IPS-20b (cell line): ENCODE measurements at regions not wholly inside any gene's neighbourhood (a gene's known extent, or its start where the extent isn't known, plus 50 kb on each side); places are given as distances from the start of the nearest gene placed in this dataset.
"Not testable (repeated sequence)": the region's sequence is repeated elsewhere in the genome, so short reads cannot be mapped to it uniquely, and the experiment has no call there.

Experiments
- H3K27ac ChIP-seq: one replicate; pipeline ENCODE4 v1.5.1; 2013; ENCODE audit warnings: low read length
- H3K27me3 ChIP-seq: 2 replicates; pipeline ENCODE4 v1.6.1; 2013; ENCODE audit warnings: mild to moderate bottlenecking, low read length, inconsistent platforms; ENCODE audit not compliant: insufficient read depth
- H3K36me3 ChIP-seq: 2 replicates; pipeline ENCODE4 v1.6.1; 2013; ENCODE audit warnings: low read depth, mild to moderate bottlenecking, inconsistent platforms, low read length, moderate library complexity; ENCODE audit not compliant: insufficient read depth
- H3K4me1 ChIP-seq: 2 replicates; pipeline ENCODE4 v1.6.1; 2013; ENCODE audit warnings: mild to moderate bottlenecking, control low read depth, inconsistent platforms, low read length, moderate library complexity; ENCODE audit not compliant: insufficient read depth
- H3K4me3 ChIP-seq: 2 replicates; pipeline ENCODE4 v1.5.1; 2013; ENCODE audit warnings: mild to moderate bottlenecking, low read length, inconsistent platforms
- H3K9ac ChIP-seq: 2 replicates; pipeline ENCODE4 v1.6.1; 2013; ENCODE audit warnings: low read depth, mild to moderate bottlenecking, inconsistent platforms, low read length, moderate library complexity
- H3K9me3 ChIP-seq: 2 replicates; pipeline ENCODE4 v1.6.1; 2013; ENCODE audit warnings: mild to moderate bottlenecking, low read depth, low read length, inconsistent platforms; ENCODE audit not compliant: insufficient read depth

GRCh38 chr7:17564678-17565212 is 266.3 kb downstream of the AHR start:
- H3K27me3 ChIP-seq = no peaks in the 10 kb centered on the region
- H3K27ac ChIP-seq = no peak overlapping the region
- no peaks in the 10 kb centered on the region for H3K4me1 ChIP-seq
- no peak overlapping the region for H3K4me3 ChIP-seq
- H3K9me3 ChIP-seq = no peaks in the 10 kb centered on the region
- H3K36me3 ChIP-seq = no peaks in the 10 kb centered on the region
- no peak overlapping the region for H3K9ac ChIP-seq

GRCh38 chr7:17580141-17580540 is 281.7 kb downstream of the AHR start:
- Histone ChIP-seq H3K4me3 (no peak overlapping the region), H3K4me1 (no peaks in the 10 kb centered on the region), H3K9ac (no peak overlapping the region), H3K36me3 (no peaks in the 10 kb centered on the region), H3K9me3 (peaks cover 4% of the 10 kb centered on the region), H3K27me3 (no peaks in the 10 kb centered on the region), H3K27ac (no peak overlapping the region)

GRCh38 chr7:17580856-17581255 is 282.4 kb downstream of the AHR start:
- H3K4me3 ChIP-seq = no peak overlapping the region
- no peaks in the 10 kb centered on the region for H3K4me1 ChIP-seq
- H3K9me3 ChIP-seq = peaks cover 4% of the 10 kb centered on the region
- no peaks in the 10 kb centered on the region for H3K27me3 ChIP-seq
- no peaks in the 10 kb centered on the region for H3K36me3 ChIP-seq
- H3K27ac ChIP-seq = no peak overlapping the region
- H3K9ac ChIP-seq = no peak overlapping the region

- Histone ChIP-seq H3K4me1 (no peaks in the 10 kb centered on the region), H3K27ac (no peak overlapping the region), H3K27me3 (no peaks in the 10 kb centered on the region), H3K36me3 (no peaks in the 10 kb centered on the region), H3K4me3 (no peak overlapping the region), H3K9me3 (peaks cover 4% of the 10 kb centered on the region), H3K9ac (no peak overlapping the region)
Measured at GRCh38 chr7:17581301-17581700, 282.8 kb downstream of the AHR start.

- not testable (repeated sequence) for H3K36me3 ChIP-seq, H3K4me3 ChIP-seq, H3K27me3 ChIP-seq, H3K9ac ChIP-seq, H3K4me1 ChIP-seq, H3K9me3 ChIP-seq, H3K27ac ChIP-seq
Measured at GRCh38 chr7:17582696-17583095, 284.2 kb downstream of the AHR start.

GRCh38 chr7:17583786-17584185 is 285.3 kb downstream of the AHR start:
- no peaks in the 10 kb centered on the region for H3K36me3 ChIP-seq
- no peak overlapping the region for H3K9ac ChIP-seq
- H3K9me3 ChIP-seq = no peaks in the 10 kb centered on the region

GRCh38 chr7:17584822-17585221 is 286.4 kb downstream of the AHR start:
- Histone ChIP-seq H3K9ac (no peak overlapping the region), H3K9me3 (no peaks in the 10 kb centered on the region), H3K27ac (no peak overlapping the region), H3K4me1 (no peaks in the 10 kb centered on the region), H3K27me3 (no peaks in the 10 kb centered on the region), H3K4me3 (no peak overlapping the region), H3K36me3 (no peaks in the 10 kb centered on the region)

More at GRCh38 chr7:17583786-17584185, 285.3 kb downstream of the AHR start:
- no peak overlapping the region for H3K27ac ChIP-seq
- no peaks in the 10 kb centered on the region for H3K27me3 ChIP-seq
- no peaks in the 10 kb centered on the region for H3K4me1 ChIP-seq
- H3K4me3 ChIP-seq = no peak overlapping the region

- H3K9ac ChIP-seq = no peak overlapping the region
- H3K9me3 ChIP-seq = no peaks in the 10 kb centered on the region
- no peak overlapping the region for H3K27ac ChIP-seq
- H3K27me3 ChIP-seq = no peaks in the 10 kb centered on the region
- no peaks in the 10 kb centered on the region for H3K36me3 ChIP-seq
- H3K4me3 ChIP-seq = no peak overlapping the region
- H3K4me1 ChIP-seq = no peaks in the 10 kb centered on the region
Measured at GRCh38 chr7:17586711-17587110, 288.3 kb downstream of the AHR start.

GRCh38 chr7:17588730-17589129 is 290.3 kb downstream of the AHR start:
- Histone ChIP-seq H3K27me3 (no peaks in the 10 kb centered on the region), H3K4me3 (no peak overlapping the region), H3K36me3 (no peaks in the 10 kb centered on the region), H3K27ac (no peak overlapping the region), H3K4me1 (no peaks in the 10 kb centered on the region; the same call in 1 of the 2 replicates), H3K9ac (no peak overlapping the region), H3K9me3 (no peaks in the 10 kb centered on the region)

- H3K27ac ChIP-seq = no peak overlapping the region
- no peak overlapping the region for H3K9ac ChIP-seq
- no peak overlapping the region for H3K4me3 ChIP-seq
- H3K9me3 ChIP-seq = no peaks in the 10 kb centered on the region
- H3K27me3 ChIP-seq = no peaks in the 10 kb centered on the region
- no peaks in the 10 kb centered on the region; the same call in 1 of the 2 replicates for H3K4me1 ChIP-seq
- H3K36me3 ChIP-seq = no peaks in the 10 kb centered on the region
Measured at GRCh38 chr7:17589671-17590070, 291.2 kb downstream of the AHR start.

GRCh38 chr7:17590221-17590620 is 291.8 kb downstream of the AHR start:
- H3K27me3 ChIP-seq = no peaks in the 10 kb centered on the region
- H3K9ac ChIP-seq = no peak overlapping the region
- no peaks in the 10 kb centered on the region for H3K36me3 ChIP-seq
- no peak overlapping the region for H3K27ac ChIP-seq
- no peaks in the 10 kb centered on the region; the same call in 1 of the 2 replicates for H3K4me1 ChIP-seq
- H3K9me3 ChIP-seq = no peaks in the 10 kb centered on the region
- H3K4me3 ChIP-seq = no peak overlapping the region

GRCh38 chr7:17593819-17594419 is 295.5 kb downstream of the AHR start:
- Histone ChIP-seq H3K4me3 (no peak overlapping the region), H3K36me3 (no peaks in the 10 kb centered on the region), H3K9ac (no peak overlapping the region), H3K27me3 (no peaks in the 10 kb centered on the region), H3K4me1 (no peaks in the 10 kb centered on the region; the same call in 1 of the 2 replicates), H3K9me3 (no peaks in the 10 kb centered on the region), H3K27ac (no peak overlapping the region)
